Smooth muscle cell of the brain vasculature (primary cell): ENCODE measurements at regions not wholly inside any gene's neighbourhood (a gene's known extent, or its start where the extent isn't known, plus 50 kb on each side); places are given as distances from the start of the nearest gene placed in this dataset.
A peak's percentile ranks its signal among the peaks of the same experiment; 100 is the strongest.

Experiments
- DNase-seq: peaks from one replicate; pipeline ENCODE4 v3.0.0-alpha.2; 2012; ENCODE audit warnings: low read depth, low spot score

DNA sequence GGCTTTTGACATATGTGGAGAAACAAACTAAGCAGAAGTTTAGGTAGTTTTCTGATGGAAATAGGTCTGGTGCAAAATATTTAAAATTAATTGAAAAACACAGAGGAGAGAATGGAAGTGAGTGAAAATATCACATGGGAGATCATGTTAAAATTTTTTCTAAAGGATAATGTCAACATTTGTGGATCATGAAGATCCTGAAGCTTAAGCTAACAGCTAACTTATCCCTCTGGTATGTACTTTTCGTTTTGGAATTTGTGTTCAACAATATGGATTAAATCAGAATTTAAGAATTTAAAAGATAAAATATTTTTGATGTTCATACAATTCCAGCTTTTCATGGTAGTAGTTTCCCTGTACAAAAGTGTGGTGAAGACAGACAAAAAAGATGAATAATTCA is 572.8 kb upstream of the FAM241A start:
- no peak for DNase-seq

- no peak for DNase-seq
Observed at GRCh38 chr4:111573386-111573785, 571.9 kb upstream of the FAM241A start.

GRCh38 chr4:111579767-111580166 is 565.5 kb upstream of the FAM241A start:
- DNase-seq: no peak

DNA sequence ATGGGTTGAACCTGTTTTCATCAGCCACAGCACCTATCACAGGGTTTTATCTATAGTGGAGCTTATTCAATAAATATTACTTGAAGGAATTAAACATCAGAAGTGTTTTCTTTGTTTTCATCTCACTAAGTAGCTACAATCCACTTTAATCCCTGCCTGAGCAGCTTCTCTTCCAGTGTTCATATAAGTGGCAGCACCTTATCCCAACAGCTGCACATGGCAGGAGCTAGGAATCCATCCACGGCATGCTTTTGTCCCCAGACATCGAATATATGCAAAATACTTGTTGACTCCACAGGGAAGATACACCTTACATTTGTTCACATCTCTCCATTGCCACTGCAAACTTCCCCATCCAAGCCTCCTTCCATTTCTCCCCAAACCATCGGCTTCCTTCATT is 549.8 kb upstream of the FAM241A start:
- no peak for DNase-seq

GRCh38 chr4:111596491-111596890 is 548.8 kb upstream of the FAM241A start:
- DNase-seq: no peak

DNA sequence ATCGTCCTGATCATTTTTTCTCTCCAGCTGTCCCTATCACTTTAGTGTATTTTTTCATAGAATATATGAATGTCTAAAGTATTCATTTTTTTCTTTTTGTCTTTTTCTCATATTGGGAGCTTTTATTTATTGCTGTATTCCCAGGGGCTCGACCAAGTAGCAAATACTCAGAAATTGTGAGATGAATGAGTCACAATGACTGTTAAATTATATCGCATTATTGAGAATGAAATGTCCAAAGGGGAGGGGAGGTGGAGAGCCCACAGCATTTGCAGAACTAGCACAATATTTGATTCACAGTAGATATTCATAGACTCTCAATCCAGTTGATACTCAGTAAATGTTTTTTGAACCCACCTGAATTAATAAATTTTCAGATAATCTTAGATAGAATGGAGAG is 543.6 kb upstream of the FAM241A start:
- DNase-seq: no peak

GRCh38 chr4:111602848-111603247 is 542.4 kb upstream of the FAM241A start:
- DNase-seq: no peak

DNA sequence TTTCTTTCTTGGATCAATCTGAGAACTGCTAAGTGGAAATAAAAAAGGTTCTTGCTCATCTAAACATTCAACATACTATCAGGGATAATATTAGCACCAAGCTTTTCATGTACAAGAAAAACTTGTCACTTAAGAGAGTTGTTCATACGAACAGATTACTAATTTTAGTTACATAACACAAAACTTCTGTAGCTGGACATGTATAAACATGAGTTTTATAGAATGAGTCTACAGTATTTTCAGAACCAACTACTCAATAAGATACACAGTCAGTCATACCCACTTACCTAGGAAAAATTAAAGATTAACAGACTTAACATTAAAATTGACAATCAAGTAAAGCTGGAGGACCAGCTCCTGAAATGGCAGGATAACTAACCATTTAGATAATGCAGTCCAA is 540.1 kb upstream of the FAM241A start:
- DNase-seq: no peak

DNA sequence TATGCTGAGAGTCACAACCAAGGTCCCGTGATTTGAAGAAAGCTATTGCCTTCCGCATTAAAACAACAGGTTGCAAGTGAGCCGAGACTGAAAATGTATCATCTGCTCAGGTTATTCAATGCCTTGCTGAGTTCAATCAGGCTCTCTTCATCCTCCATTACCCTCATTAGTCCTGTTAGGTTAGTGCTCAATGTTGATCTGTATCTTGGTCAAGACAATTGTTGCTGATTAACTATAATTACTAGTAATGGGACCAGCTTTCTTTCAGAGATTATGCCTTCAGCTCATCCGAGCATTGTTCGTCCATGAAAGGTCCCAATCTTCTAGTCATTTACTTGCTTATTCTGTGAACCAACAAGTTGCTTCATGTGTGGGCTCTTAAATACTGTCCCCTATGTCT is 534.6 kb upstream of the FAM241A start:
- DNase-seq: no peak

DNA sequence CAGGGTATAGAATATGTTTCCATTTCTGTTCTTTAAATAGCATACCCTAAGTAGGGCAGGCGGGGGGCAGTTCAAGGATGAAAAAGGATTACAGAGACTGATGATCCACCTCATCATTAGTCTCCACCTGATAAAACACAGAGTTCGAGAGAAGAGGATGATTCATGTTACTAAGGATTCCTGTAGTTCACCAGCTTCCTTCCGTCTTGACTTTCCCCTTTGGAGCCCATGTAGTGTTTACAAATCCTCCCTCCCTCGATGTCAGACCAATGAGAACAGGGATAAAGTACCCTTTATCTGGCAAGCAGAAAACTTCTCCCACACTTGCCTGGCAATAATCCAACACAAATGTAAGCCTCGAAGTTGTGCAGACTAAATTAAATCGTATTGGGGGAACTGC is 526.3 kb upstream of the FAM241A start:
- no peak for DNase-seq

DNA sequence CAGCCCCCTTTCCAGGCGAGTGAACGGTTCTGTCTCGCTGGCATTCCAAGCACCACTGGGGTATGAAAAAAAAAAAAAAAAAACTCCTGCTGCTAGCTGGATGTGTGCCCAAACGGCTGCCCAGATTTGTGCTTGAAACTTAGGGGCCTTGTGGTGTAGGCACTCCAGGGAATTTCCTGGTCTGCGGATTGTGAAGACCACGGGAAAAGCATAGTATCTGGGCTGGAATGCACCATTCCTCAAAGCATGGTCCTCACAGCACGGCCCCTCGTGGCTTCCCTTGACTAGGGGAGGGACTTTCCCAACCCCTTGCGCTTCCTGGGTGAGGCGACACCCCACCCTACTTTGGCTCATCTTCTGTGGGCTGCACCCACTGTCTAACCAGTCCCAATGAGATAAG is 516.8 kb upstream of the FAM241A start:
- peak; percentile 28 for DNase-seq

DNA sequence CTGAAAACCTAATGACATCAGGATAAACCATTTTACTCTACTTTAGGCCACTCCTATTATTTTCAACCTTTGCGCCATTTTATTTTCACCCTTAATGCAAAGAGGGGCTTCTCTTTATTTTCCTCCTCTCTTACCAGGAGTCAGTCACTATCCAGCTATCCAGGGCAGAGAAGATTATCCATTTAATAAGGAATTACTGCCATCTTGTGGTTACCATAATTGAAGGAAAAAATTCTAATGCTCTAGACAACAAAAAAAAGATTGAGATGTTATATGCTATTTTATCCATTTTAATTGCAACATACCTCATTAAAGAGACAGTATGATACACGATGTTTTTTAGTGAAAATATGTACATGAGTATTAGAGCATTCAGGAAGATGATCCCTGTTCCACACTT is 514.5 kb upstream of the FAM241A start:
- no peak for DNase-seq

GRCh38 chr4:111631215-111631999 is 513.8 kb upstream of the FAM241A start:
- no peak for DNase-seq

GRCh38 chr4:111632641-111633151 is 512.6 kb upstream of the FAM241A start:
- DNase-seq: no peak

DNA sequence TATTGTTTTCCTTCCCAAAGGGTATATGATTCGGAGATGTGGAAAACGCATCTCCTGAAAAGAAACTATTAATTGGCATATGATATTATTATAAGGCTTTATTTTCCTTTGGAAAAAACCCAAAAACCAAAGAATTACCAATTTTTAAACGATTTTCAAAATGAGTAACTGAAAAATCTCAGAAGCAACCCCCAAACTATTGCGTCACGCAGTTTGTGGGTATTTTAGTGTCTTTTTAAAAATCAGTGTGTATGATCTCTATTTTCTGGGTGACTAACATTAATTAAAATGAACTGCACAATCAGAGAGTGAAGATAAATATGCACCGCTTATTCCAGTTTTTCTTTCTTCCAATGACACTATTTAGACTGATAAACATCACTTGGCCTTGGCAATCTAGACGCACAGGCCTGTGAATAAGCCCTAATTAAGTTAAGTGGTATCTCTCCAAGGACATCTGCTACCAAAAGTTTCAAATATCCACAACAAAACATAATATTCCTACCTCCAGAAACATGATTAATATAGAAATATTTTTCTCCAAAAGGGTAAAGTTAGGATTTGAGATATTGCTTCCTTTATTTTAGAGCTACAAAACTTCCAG is 511.5 kb upstream of the FAM241A start:
- no peak for DNase-seq

GRCh38 chr4:111635646-111636045 is 509.6 kb upstream of the FAM241A start:
- DNase-seq: no peak

- no peak for DNase-seq
Observed at GRCh38 chr4:111636961-111637585, 508.2 kb upstream of the FAM241A start.

GRCh38 chr4:111639120-111639690 is 506.0 kb upstream of the FAM241A start:
- no peak for DNase-seq

GRCh38 chr4:111639876-111640275 is 505.4 kb upstream of the FAM241A start:
- DNase-seq: no peak

GRCh38 chr4:111641813-111642579 is 503.3 kb upstream of the FAM241A start:
- DNase-seq: peak; percentile 65

DNA sequence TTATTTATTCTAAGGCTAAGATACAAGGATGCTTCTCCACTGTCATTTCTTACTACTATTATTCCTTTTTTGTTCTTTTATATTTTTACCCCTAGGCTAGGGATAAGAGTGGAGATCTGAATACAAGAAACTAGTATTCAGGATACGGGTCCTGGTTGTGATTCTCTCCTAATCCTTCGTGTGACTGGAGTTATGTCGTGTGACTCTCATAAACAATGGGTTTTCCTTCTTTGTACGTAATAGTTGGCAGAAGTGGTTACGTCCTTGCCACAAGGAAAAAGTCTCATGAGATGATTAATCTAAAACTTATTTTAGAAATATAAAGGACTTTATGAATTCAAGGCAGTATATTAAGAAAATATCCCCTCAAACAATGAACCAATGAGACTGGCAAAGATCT is 497.2 kb upstream of the FAM241A start:
- DNase-seq: no peak

GRCh38 chr4:111649308-111649707 is 495.9 kb upstream of the FAM241A start:
- no peak for DNase-seq
